HEK293 (cell line): ENCODE measurements at regions not wholly inside any gene's neighbourhood (a gene's known extent, or its start where the extent isn't known, plus 50 kb on each side); places are given as distances from the start of the nearest gene placed in this dataset.

Experiments
- ATF2 ChIP-seq: fragments of 450-650 bp; formaldehyde crosslinking; IDR thresholded peaks from 2 replicates; pipeline ENCODE4 v1.5.1; 2016; ENCODE audit warnings: missing biosample characterization, missing genetic modification characterization, low read depth
- MEIS1 ChIP-seq: sonication (generic); formaldehyde crosslinking; IDR thresholded peaks from 2 replicates; pipeline ENCODE4 v1.8.1; 2022; ENCODE audit warnings: missing genetic modification reagents, mild to moderate bottlenecking, borderline replicate concordance
- YY1 ChIP-seq: fragments of 450-650 bp; formaldehyde crosslinking; IDR thresholded peaks from 2 replicates; pipeline ENCODE4 v1.5.1; 2018; ENCODE audit warnings: missing biosample characterization, missing genetic modification characterization
- ZBTB21 ChIP-seq: fragments of 450-650 bp; formaldehyde crosslinking; IDR thresholded peaks from 2 replicates; pipeline ENCODE4 v1.5.1; 2017; ENCODE audit warnings: missing biosample characterization, missing genetic modification characterization
- ZBTB26 ChIP-seq: fragments of 450-650 bp; formaldehyde crosslinking; optimal IDR thresholded peaks from 2 replicates; pipeline ENCODE3; 2016; ENCODE audit warnings: missing biosample characterization, mild to moderate bottlenecking, missing genetic modification characterization
- ZBTB49 ChIP-seq: fragments of 450-650 bp; formaldehyde crosslinking; IDR thresholded peaks from 2 replicates; pipeline ENCODE4 v1.5.1; 2016; ENCODE audit warnings: missing biosample characterization, missing genetic modification characterization, low read depth
- ZBTB7A ChIP-seq: fragments of 450-650 bp; formaldehyde crosslinking; IDR thresholded peaks from 2 replicates; pipeline ENCODE4 v1.5.1; 2016; ENCODE audit warnings: low read depth, missing biosample characterization, missing genetic modification characterization
- ZNF184 ChIP-seq: fragments of 450-650 bp; IDR thresholded peaks from 2 replicates; pipeline ENCODE4 v1.5.1; 2018; ENCODE audit warnings: missing biosample characterization, mild to moderate bottlenecking, missing genetic modification characterization
- ZNF416 ChIP-seq: fragments of 450-650 bp; formaldehyde crosslinking; IDR thresholded peaks from 2 replicates; pipeline ENCODE4 v1.5.1; 2016; ENCODE audit warnings: missing biosample characterization, missing genetic modification characterization
- ZNF785 ChIP-seq: fragments of 450-650 bp; formaldehyde crosslinking; IDR thresholded peaks from 2 replicates; pipeline ENCODE4 v1.5.1; 2016; ENCODE audit warnings: missing biosample characterization, missing genetic modification characterization
- ZNF791 ChIP-seq: fragments of 450-650 bp; formaldehyde crosslinking; IDR thresholded peaks from 2 replicates; pipeline ENCODE4 v1.5.1; 2016; ENCODE audit warnings: missing biosample characterization, missing genetic modification characterization
- TF ChIP-seq, protein P1 (sequence below): fragments of 450-650 bp; formaldehyde crosslinking; IDR thresholded peaks from 2 replicates; pipeline ENCODE4 v1.5.1; 2016; ENCODE audit warnings: missing biosample characterization, missing genetic modification characterization
- TF ChIP-seq, protein P2 (sequence below): sonication (generic); formaldehyde crosslinking; IDR thresholded peaks from 2 replicates; pipeline ENCODE4 v1.8.1; 2022; ENCODE audit warnings: mild to moderate bottlenecking, moderate library complexity, missing genetic modification reagents
- TF ChIP-seq, protein P3 (sequence below): fragments of 450-650 bp; formaldehyde crosslinking; IDR thresholded peaks from 2 replicates; pipeline ENCODE4 v1.5.1; 2016; ENCODE audit warnings: missing biosample characterization, missing genetic modification characterization

- TF ChIP-seq ZBTB21 (tag by site-specific recombination) = no peak
- TF ChIP-seq, protein P1, sequence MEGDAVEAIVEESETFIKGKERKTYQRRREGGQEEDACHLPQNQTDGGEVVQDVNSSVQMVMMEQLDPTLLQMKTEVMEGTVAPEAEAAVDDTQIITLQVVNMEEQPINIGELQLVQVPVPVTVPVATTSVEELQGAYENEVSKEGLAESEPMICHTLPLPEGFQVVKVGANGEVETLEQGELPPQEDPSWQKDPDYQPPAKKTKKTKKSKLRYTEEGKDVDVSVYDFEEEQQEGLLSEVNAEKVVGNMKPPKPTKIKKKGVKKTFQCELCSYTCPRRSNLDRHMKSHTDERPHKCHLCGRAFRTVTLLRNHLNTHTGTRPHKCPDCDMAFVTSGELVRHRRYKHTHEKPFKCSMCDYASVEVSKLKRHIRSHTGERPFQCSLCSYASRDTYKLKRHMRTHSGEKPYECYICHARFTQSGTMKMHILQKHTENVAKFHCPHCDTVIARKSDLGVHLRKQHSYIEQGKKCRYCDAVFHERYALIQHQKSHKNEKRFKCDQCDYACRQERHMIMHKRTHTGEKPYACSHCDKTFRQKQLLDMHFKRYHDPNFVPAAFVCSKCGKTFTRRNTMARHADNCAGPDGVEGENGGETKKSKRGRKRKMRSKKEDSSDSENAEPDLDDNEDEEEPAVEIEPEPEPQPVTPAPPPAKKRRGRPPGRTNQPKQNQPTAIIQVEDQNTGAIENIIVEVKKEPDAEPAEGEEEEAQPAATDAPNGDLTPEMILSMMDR (tag by site-specific recombination) = no peak
- TF ChIP-seq MEIS1 (CRISPR knock-in tag) = no peak
- no peak for TF ChIP-seq ZBTB26 (tag by site-specific recombination)
- no peak for TF ChIP-seq ZNF416 (tag by site-specific recombination)
- no peak for TF ChIP-seq ZNF184 (tag by site-specific recombination)
- no peak for TF ChIP-seq ZNF791 (tag by site-specific recombination)
- TF ChIP-seq, protein P2, sequence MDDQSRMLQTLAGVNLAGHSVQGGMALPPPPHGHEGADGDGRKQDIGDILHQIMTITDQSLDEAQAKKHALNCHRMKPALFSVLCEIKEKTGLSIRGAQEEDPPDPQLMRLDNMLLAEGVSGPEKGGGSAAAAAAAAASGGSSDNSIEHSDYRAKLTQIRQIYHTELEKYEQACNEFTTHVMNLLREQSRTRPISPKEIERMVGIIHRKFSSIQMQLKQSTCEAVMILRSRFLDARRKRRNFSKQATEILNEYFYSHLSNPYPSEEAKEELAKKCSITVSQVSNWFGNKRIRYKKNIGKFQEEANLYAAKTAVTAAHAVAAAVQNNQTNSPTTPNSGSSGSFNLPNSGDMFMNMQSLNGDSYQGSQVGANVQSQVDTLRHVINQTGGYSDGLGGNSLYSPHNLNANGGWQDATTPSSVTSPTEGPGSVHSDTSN (CRISPR knock-in tag) = no peak
- no peak for TF ChIP-seq ZBTB49 (tag by site-specific recombination)
- TF ChIP-seq, protein P3, sequence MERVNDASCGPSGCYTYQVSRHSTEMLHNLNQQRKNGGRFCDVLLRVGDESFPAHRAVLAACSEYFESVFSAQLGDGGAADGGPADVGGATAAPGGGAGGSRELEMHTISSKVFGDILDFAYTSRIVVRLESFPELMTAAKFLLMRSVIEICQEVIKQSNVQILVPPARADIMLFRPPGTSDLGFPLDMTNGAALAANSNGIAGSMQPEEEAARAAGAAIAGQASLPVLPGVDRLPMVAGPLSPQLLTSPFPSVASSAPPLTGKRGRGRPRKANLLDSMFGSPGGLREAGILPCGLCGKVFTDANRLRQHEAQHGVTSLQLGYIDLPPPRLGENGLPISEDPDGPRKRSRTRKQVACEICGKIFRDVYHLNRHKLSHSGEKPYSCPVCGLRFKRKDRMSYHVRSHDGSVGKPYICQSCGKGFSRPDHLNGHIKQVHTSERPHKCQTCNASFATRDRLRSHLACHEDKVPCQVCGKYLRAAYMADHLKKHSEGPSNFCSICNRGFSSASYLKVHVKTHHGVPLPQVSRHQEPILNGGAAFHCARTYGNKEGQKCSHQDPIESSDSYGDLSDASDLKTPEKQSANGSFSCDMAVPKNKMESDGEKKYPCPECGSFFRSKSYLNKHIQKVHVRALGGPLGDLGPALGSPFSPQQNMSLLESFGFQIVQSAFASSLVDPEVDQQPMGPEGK (tag by site-specific recombination) = no peak
- TF ChIP-seq ATF2 (tag by site-specific recombination) = no peak
- no peak for TF ChIP-seq ZBTB7A (tag by site-specific recombination)
- no peak for TF ChIP-seq ZNF785 (tag by site-specific recombination)
- TF ChIP-seq YY1 (tag by site-specific recombination) = no peak
These were observed 287.9 kb upstream of the SEMA6D start for GRCh38 chr15:47429376-47429775.
